Glomerular visceral epithelial cell (primary cell): ENCODE measurements at regions not wholly inside any gene's neighbourhood (a gene's known extent, or its start where the extent isn't known, plus 50 kb on each side); places are given as distances from the start of the nearest gene placed in this dataset.
"Not testable (repeated sequence)": the region's sequence is repeated elsewhere in the genome, so short reads cannot be mapped to it uniquely, and the experiment has no call there.

Experiments used
- DNase-seq: peaks from one replicate; pipeline ENCODE4 v3.0.0-alpha.2; 2016; ENCODE audit errors: extremely low spot score

GRCh38 chr1:214861615-214862014 lies 220.9 kb upstream of the KCNK2 start:
- no peak for DNase-seq

- DNase-seq = no peak
Measured at GRCh38 chr1:214862421-214862820, 220.1 kb upstream of the KCNK2 start.

DNA sequence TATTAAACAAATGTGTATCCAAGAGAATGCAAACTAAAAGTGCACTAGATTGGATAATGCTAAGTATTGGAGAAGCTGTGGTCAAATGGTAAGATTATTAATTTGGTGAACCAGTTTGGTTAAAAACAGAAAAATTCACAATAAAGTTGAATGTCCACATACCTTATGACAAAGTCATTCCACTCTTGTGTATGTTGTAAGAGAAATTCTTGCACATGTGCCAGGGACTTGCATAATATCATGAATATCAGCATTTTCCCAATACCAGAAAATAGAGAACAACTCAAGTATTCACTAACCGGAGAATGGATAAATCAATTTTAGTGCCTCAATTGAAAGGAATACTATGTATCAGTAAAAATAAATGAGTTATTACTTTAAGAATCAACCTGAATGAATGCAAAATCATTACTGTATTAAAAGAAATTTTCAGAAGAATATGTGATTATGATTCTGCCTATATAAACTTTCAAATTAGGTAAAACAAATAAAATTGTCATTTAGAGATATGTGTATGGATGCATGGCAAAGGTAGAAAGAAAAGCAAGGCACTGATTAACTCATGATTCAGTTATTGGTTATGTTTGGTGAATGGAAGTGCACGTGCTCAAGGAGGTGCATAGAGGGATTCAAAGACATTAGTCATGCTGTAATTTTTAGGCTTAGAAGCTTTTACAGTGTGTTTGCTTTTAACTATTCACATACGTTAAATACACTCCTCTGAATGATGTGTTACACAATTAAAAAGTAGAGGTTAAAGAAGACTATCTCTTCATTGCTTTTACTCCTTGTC lies 217.4 kb upstream of the KCNK2 start:
- DNase-seq = peak; percentile 34

DNA sequence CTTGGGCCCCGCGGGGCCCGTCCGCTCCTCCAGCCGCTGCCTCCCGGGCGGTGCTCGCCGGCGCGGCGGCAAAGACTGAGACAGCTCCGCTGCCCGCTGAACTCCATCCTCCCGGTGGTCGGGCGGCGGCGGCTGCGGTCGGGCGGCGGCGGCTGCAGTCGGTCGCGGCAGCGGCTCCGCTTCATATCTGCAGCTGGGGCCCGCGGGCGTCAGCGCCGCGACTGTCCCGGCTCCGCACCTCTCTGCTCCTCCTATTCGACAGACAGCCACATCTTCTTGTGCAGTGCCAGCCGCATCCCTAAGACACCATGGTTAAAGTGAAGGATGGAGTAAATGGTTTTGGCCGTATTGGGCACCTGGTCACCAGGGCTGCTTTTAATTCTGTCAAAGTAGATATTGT lies 212.1 kb upstream of the KCNK2 start:
- not testable (repeated sequence) for DNase-seq

DNA sequence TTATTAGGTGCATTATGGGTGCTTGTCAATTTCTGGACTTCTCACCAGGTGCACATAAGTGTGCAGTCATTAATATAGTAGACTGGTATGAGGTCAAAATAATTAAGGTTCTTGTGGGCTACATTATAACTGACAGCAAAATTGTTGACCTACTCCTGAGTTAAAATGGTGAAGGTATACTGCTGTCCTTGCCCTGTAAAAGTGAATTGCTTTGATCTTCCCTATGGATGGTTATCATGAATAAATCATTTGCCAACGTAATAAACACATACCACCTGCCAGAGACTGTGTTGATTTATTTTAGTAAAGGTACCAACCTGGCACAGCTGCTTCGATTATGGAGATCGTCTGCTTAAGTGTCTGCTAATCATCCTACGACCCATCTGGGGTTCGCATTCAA lies 201.6 kb upstream of the KCNK2 start:
- DNase-seq = no peak

DNA sequence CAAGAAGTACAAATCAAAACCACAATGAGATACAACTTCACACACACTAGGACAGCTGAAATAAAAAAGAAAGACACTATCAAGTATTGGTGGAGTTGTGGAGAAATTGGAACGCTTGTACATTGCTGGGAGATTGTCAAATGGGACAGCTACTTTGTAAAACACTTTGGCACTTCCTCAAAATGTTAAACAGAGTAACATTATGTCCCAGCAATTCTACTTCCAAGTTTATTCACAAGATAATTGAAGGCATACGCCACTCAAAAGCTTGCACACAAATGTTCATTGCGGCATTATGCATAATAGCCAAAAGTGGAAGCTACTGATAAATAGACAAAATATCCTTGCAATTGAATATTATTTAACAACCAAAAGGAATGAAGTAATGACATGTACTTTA lies 199.9 kb upstream of the KCNK2 start:
- DNase-seq = no peak

- DNase-seq = peak; percentile 20
Measured at GRCh38 chr1:214895011-214895600, 187.4 kb upstream of the KCNK2 start.

DNA sequence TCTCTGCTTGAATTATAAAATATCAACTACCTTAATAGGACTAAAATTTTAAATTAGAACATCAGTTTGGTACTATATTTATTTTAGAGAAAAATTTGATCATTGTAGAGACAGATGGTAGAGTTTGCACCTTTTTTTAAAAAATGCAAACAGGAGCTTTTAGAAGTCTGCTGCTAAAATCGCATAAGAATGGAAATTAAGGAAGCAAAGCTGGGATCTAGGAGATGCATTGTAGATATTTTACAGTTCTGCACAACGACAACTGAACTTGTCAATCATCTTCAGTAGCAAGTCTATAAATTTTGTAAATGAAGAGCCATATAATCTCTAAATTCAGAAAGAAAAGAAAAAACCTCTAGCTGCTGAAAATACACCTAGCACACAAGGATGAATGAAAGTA lies 185.6 kb upstream of the KCNK2 start:
- no peak for DNase-seq

DNA sequence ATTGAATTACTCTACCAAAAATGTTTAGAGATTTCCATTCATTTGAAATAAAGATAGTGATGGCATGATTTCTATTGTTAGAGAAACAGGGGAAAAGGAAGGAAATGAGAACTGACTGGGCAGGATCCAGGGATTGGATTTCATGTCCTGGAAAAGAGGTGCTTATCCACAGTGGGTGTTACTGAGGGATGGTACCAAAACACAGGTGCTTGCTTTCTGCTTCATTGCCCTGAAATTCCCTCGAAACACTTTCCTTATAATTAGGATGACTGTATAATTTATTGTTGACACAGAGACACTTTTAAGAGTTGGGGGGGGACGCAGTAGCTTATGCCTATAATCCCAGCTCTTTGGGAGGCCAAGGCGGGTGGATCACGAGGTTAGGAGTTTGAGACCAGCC lies 185.0 kb upstream of the KCNK2 start:
- DNase-seq = no peak

GRCh38 chr1:214898161-214898560 lies 184.4 kb upstream of the KCNK2 start:
- no peak for DNase-seq

GRCh38 chr1:214898718-214899117 lies 183.8 kb upstream of the KCNK2 start:
- no peak for DNase-seq

- peak; percentile 42 for DNase-seq
Measured at GRCh38 chr1:214899908-214900460, 182.6 kb upstream of the KCNK2 start.

DNA sequence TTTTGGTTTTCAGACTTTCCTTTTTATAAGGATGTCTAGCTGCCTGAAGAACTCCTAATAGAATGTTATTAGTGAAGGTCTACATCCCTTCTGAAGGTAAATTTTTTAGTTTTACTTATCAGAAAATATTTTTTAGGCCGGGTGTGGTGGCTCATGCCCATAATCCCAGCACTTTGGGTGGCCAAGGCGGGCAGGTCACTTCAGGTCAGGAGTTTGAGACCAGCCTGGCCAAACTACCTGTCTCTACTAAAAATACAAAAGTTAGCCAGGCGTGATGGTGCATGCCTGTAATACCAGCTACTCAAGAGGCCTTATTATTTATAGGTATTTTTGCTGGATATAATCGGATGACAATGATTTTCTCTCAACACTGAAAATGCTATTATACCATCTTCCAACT lies 181.9 kb upstream of the KCNK2 start:
- DNase-seq = no peak

DNA sequence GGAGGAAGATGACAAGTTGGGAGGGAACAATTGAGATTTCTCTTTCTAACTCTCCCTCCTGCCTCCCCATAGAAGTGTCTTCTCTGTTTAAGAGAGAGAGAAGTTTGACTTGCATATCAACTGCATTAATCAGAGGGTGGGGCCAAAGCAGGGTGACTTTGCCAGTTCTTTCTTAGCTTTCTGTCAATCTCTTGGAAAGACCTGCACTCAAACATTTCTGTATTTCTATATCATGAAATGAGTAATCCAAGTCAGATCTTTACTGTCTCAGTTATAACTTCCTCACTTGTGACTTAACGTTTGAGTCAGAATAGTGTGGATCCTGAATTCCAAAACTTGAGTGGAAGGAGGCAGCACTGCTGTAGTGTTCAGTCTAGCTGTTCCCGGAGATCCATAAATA lies 180.8 kb upstream of the KCNK2 start:
- DNase-seq = peak; percentile 7

GRCh38 chr1:214902636-214903320 lies 179.8 kb upstream of the KCNK2 start:
- DNase-seq = peak; percentile 23

DNA sequence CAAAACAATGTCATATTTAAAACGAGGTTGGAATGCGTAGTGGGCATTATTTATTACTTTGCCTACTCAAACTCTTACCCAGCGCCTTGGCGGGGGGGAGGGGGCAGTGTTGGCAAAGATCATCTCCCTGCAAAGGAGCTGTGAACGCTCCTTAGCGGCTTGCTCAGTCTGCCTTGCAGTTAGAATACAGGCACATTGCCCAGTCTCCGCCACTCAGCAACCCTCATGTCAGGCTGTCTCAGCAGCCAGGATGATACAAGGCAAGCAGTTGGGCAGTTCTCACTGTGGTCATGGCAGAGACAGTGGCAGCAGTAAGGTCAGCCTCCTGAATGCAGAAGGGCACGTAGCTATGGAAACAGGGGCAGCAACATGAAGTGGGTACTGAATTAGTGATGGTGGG lies 170.4 kb upstream of the KCNK2 start:
- no peak for DNase-seq

GRCh38 chr1:214913966-214914365 lies 168.6 kb upstream of the KCNK2 start:
- DNase-seq = no peak

GRCh38 chr1:214917081-214917635 lies 165.4 kb upstream of the KCNK2 start:
- no peak for DNase-seq

DNA sequence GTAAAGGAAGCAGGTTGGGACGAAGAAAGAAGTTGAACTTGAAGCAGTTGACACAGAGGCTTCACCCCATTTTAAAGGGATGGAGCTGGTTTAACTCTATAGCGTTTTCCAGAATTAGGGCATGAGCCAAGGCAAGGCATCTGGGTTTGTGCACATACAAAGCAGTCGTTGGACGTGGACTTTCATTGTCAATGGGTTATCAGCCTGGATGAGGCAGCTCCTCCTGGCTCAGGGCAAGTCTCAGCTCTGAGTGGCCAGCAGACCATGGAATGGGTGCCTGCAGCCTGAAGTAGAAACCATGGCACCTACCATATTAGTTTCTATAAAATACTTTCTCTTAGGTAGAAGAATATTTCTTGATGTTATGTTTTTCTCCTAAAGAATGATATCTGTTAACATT lies 163.8 kb upstream of the KCNK2 start:
- DNase-seq = no peak

DNA sequence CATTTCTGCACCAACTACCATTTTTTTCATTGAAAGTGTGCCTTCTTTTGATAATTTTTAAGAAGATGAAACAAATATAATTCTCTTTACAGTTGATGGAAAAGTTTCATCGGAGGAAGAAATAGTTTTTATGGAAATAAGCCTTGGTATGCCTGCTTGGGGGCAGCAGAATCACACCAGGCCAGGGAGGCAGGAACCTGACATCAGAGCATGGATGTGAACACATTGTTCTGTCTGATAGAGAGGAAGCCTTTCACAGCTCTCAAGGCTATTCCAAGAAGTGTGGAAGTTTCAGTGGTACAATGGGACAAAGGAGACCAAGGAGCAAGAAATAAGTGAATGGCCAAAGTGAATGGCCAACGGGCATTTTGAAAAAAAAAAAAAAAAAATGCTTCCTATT lies 162.2 kb upstream of the KCNK2 start:
- no peak for DNase-seq

GRCh38 chr1:214923278-214923915 lies 159.1 kb upstream of the KCNK2 start:
- no peak for DNase-seq

DNA sequence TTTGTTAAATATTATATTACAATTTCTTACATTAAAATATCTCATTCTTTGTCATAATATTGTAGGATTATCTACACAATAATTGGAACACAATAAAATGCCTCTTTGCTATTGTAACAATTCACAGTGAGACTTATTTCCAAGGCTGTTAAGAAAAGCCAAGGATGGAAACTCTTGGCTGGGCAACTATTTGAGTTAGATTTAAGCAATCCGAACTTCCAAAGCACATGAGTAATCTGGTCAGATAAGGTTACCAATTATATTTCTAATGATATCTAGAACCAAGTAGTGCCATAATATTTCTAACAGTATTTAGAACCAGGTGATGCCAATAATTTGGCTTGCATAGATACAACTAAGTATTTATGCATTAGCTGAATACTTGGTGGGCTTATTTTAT lies 154.7 kb upstream of the KCNK2 start:
- no peak for DNase-seq
